H4 (cell line): ENCODE measurements at regions not wholly inside any gene's neighbourhood (a gene's known extent, or its start where the extent isn't known, plus 50 kb on each side); places are given as distances from the start of the nearest gene placed in this dataset.

Experiments
- DNase-seq: peaks from one replicate; pipeline ENCODE4 v3.0.0-alpha.2; 2015; ENCODE audit warnings: low spot score

GRCh38 chr16:61596655-61597054 is 439.6 kb downstream of the CDH8 start:
- no peak for DNase-seq

GRCh38 chr16:61595605-61596004 is 440.6 kb downstream of the CDH8 start:
- no peak for DNase-seq

GRCh38 chr16:61590577-61590976 is 445.7 kb downstream of the CDH8 start:
- DNase-seq, result no peak

GRCh38 chr16:61587526-61587925 is 448.7 kb downstream of the CDH8 start:
- no peak for DNase-seq

- no peak for DNase-seq
Measured at GRCh38 chr16:61581417-61582046, 454.7 kb downstream of the CDH8 start.

GRCh38 chr16:61580579-61580978 is 455.7 kb downstream of the CDH8 start:
- DNase-seq, result no peak

- DNase-seq, result no peak
Measured at GRCh38 chr16:61579195-61579594, 457.0 kb downstream of the CDH8 start.

- no peak for DNase-seq
Measured at GRCh38 chr16:61576476-61576875, 459.8 kb downstream of the CDH8 start.

- no peak for DNase-seq
Measured at GRCh38 chr16:61575617-61576016, 460.6 kb downstream of the CDH8 start.

GRCh38 chr16:61569028-61569427 is 467.2 kb downstream of the CDH8 start:
- DNase-seq, result no peak

- no peak for DNase-seq
Measured at GRCh38 chr16:61564716-61565115, 471.5 kb downstream of the CDH8 start.

- no peak for DNase-seq
Measured at GRCh38 chr16:61555718-61556441, 480.4 kb downstream of the CDH8 start.

- DNase-seq, result no peak
Measured at GRCh38 chr16:61549327-61549726, 486.9 kb downstream of the CDH8 start.

- no peak for DNase-seq
Measured at GRCh38 chr16:61547626-61548025, 488.6 kb downstream of the CDH8 start.

- no peak for DNase-seq
Measured at GRCh38 chr16:61544165-61544564, 492.1 kb downstream of the CDH8 start.

GRCh38 chr16:61540216-61540615 is 496.0 kb downstream of the CDH8 start:
- DNase-seq, result peak; percentile 4

- no peak for DNase-seq
Measured at GRCh38 chr16:61530697-61531096, 505.5 kb downstream of the CDH8 start.

- no peak for DNase-seq
Measured at GRCh38 chr16:61500851-61501250, 535.4 kb downstream of the CDH8 start.

GRCh38 chr16:61480250-61480649 is 556.0 kb downstream of the CDH8 start:
- DNase-seq, result no peak

- no peak for DNase-seq
Measured at GRCh38 chr16:61471737-61472136, 564.5 kb downstream of the CDH8 start.

- no peak for DNase-seq
Measured at GRCh38 chr16:61471023-61471422, 565.2 kb downstream of the CDH8 start.

GRCh38 chr16:61465285-61465684 is 571.0 kb downstream of the CDH8 start:
- DNase-seq, result no peak

GRCh38 chr16:61460020-61460419 is 576.2 kb downstream of the CDH8 start:
- DNase-seq, result no peak

- no peak for DNase-seq
Measured at GRCh38 chr16:61435346-61435745, 600.9 kb downstream of the CDH8 start.
